Panc1 (cell line): ENCODE measurements at regions not wholly inside any gene's neighbourhood (a gene's known extent, or its start where the extent isn't known, plus 50 kb on each side); places are given as distances from the start of the nearest gene placed in this dataset.
A peak's percentile ranks its signal among the peaks of the same experiment; 100 is the strongest.

ENCODE experiments used
- ATAC-seq: fragments of 200-7000 bp; cut with Tn5 transposase; 2 replicates; pipeline ENCODE4 v1.9.1; 2020; ENCODE audit warnings: mild to moderate bottlenecking, moderate library complexity
- BruUV-seq: library from RNA; stranded (reverse); fragments of 400-500 nt; replicated peaks from 2 replicates; lab custom pipeline; 2021; lab: Mats Ljungman, UMichigan
- CTCF ChIA-PET: fragments of 300-600 bp; sonication (Branson Sonifier 250); formaldehyde crosslinking; loops from one replicate; lab custom pipeline; 2022; ENCODE audit warnings: antibody characterized with exemption; lab: Charles Lee
- POLR2A ChIA-PET: fragments of 300-600 bp; sonication (Branson Sonifier 250); formaldehyde crosslinking; loops from one replicate; lab custom pipeline; 2022; ENCODE audit warnings: antibody characterized with exemption; lab: Charles Lee
- DNase-seq: peaks from one replicate; pipeline ENCODE4 v3.0.0-alpha.2; 2010; ENCODE audit warnings: low read depth, low spot score
- H3K27ac ChIP-seq: 2 replicates; pipeline ENCODE4 v1.5.1; 2011; ENCODE audit warnings: mild to moderate bottlenecking, low read length, inconsistent platforms
- H3K27me3 ChIP-seq: fragments of 200-500 bp; sonication (Bioruptor generic); 2 replicates; pipeline ENCODE4 v1.6.0; 2014; ENCODE audit warnings: low read length, inconsistent platforms; ENCODE audit not compliant: control insufficient read depth, insufficient read depth
- H3K36me3 ChIP-seq: fragments of 200-500 bp; sonication (Bioruptor generic); 2 replicates; pipeline ENCODE4 v1.5.1; 2014; ENCODE audit warnings: inconsistent platforms, mild to moderate bottlenecking, low read length, moderate library complexity; ENCODE audit not compliant: control insufficient read depth, insufficient read depth
- H3K4me1 ChIP-seq: 2 replicates; pipeline ENCODE4 v1.5.1; 2011; ENCODE audit warnings: inconsistent platforms, mild to moderate bottlenecking, low read length, moderate library complexity; ENCODE audit not compliant: control insufficient read depth, insufficient read depth
- H3K4me3 ChIP-seq, 2 experiments: 2 replicates each; pipeline ENCODE4 v1.5.1; 2011 to 2012; ENCODE audit warnings: low read depth in 2 of 2, low read length in 2 of 2, mild to moderate bottlenecking in 2 of 2, inconsistent platforms in 1 of 2, moderate library complexity in 1 of 2
- H3K9me3 ChIP-seq: fragments of 200-500 bp; sonication (Bioruptor generic); 2 replicates; pipeline ENCODE4 v1.5.1; 2014; ENCODE audit warnings: low read depth, mild to moderate bottlenecking, inconsistent platforms, low read length, moderate library complexity; ENCODE audit not compliant: control insufficient read depth, insufficient read depth
- CTCF ChIP-seq: fragments of 450-650 bp; IDR thresholded peaks from 2 replicates; pipeline ENCODE4 v1.5.1; 2017; ENCODE audit warnings: mild to moderate bottlenecking
- POLR2AphosphoS5 ChIP-seq: IDR thresholded peaks from 2 replicates; pipeline ENCODE4 v1.6.1; 2012; ENCODE audit warnings: mild to moderate bottlenecking, low read depth, low read length, moderate library complexity
- SIN3A ChIP-seq: IDR thresholded peaks from 2 replicates; pipeline ENCODE4 v1.6.1; 2012; ENCODE audit warnings: low read depth, mild to moderate bottlenecking, low read length, moderate library complexity, borderline replicate concordance; ENCODE audit not compliant: insufficient read depth
- TCF7L2 ChIP-seq: IDR thresholded peaks from 2 replicates; pipeline ENCODE4 v1.6.1; 2011; ENCODE audit warnings: mild to moderate bottlenecking, low read depth, low read length, inconsistent platforms
- in situ Hi-C: cut with HindIII; loops from 2 replicates; pipeline ENCODE4 v1.10.0; 2016; ENCODE audit warnings: low sequenced_read_pairs, low pct_unique_long_range_greater_than_20kb
- intact Hi-C: fragments of 100-400 bp; cut with micrococcal nuclease; formaldehyde crosslinking; loops from one replicate; pipeline ENCODE4 v1.10.0; 2022; ENCODE audit not compliant: unreplicated experiment
- TF ChIP-seq, protein P1 (sequence below), 2 experiments: IDR thresholded peaks; 2 replicates each; pipeline ENCODE4 v1.6.1; 2011 to 2012; ENCODE audit warnings: low read depth in 2 of 2, control low read depth in 1 of 2, low read length in 1 of 2, mild to moderate bottlenecking in 1 of 2, moderate library complexity in 1 of 2; ENCODE audit not compliant: insufficient read depth in 1 of 2

GRCh38 chr4:30191902-30192301 lies 528.3 kb upstream of the PCDH7 start:
- no peaks in the 10 kb centered on the region for H3K9me3 ChIP-seq
- H3K27ac ChIP-seq, result no peak overlapping the region; the same call in 1 of the 2 replicates
- intact Hi-C loops, result no loop called here
- in situ Hi-C loops, result no loop called here
- no peaks in the 10 kb centered on the region for H3K36me3 ChIP-seq
- ATAC-seq (peak; percentile 76), DNase-seq (no peak)
- ChIA-PET POLR2A (no interaction called here), CTCF (no interaction called here)
- H3K4me3 ChIP-seq, result no peak overlapping the region
- TF ChIP-seq CTCF, result no peak
- no peak for TF ChIP-seq SIN3A
- TF ChIP-seq POLR2AphosphoS5, result peak; percentile 66; the same call in 1 of the 2 replicates
- TF ChIP-seq, protein P1, sequence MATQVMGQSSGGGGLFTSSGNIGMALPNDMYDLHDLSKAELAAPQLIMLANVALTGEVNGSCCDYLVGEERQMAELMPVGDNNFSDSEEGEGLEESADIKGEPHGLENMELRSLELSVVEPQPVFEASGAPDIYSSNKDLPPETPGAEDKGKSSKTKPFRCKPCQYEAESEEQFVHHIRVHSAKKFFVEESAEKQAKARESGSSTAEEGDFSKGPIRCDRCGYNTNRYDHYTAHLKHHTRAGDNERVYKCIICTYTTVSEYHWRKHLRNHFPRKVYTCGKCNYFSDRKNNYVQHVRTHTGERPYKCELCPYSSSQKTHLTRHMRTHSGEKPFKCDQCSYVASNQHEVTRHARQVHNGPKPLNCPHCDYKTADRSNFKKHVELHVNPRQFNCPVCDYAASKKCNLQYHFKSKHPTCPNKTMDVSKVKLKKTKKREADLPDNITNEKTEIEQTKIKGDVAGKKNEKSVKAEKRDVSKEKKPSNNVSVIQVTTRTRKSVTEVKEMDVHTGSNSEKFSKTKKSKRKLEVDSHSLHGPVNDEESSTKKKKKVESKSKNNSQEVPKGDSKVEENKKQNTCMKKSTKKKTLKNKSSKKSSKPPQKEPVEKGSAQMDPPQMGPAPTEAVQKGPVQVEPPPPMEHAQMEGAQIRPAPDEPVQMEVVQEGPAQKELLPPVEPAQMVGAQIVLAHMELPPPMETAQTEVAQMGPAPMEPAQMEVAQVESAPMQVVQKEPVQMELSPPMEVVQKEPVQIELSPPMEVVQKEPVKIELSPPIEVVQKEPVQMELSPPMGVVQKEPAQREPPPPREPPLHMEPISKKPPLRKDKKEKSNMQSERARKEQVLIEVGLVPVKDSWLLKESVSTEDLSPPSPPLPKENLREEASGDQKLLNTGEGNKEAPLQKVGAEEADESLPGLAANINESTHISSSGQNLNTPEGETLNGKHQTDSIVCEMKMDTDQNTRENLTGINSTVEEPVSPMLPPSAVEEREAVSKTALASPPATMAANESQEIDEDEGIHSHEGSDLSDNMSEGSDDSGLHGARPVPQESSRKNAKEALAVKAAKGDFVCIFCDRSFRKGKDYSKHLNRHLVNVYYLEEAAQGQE (IDR thresholded peaks at IDR 0.05; ENCODE audit: insufficient read depth in 1 of 2, low read depth in 2 of 2, low read length in 1 of 2), result no peak
- TF ChIP-seq TCF7L2, result peak; percentile 84
- peaks cover 9% of the 10 kb centered on the region; the same call in 1 of the 2 replicates for H3K4me1 ChIP-seq
- no TSS peak for BruUV-seq
- no peaks in the 10 kb centered on the region for H3K27me3 ChIP-seq

DNA sequence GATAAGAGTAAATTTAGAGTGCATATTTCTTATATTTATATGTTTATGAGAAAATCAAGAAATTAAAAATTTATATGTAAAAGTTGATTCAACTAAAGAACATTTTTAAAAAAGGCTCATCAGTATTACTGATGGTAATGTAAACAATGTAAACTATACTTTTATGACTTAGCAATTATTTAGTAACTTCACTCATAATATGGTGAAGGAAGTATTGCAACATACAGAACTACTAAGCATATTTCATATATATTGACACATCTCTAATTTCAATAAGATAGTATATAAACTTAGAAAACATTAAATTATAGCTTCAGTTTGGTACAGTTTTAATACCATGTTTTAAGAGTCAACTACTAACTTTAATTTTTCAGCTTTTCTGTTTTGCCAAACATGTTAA lies 512.8 kb upstream of the PCDH7 start:
- TF ChIP-seq, protein P1 (IDR thresholded peaks at IDR 0.05; ENCODE audit: insufficient read depth in 1 of 2, low read depth in 2 of 2, low read length in 1 of 2), result no peak
- TF ChIP-seq POLR2AphosphoS5 (no peak), TCF7L2 (no peak), SIN3A (no peak), CTCF (no peak)
- H3K4me3 ChIP-seq, result no peak overlapping the region
- peaks cover 15% of the 10 kb centered on the region; the same call in 1 of the 2 replicates for H3K9me3 ChIP-seq
- BruUV-seq, result no TSS peak
- no peaks in the 10 kb centered on the region for H3K36me3 ChIP-seq
- POLR2A ChIA-PET, result no interaction called here
- CTCF ChIA-PET, result no interaction called here
- ATAC-seq (no peak), DNase-seq (no peak)
- in situ Hi-C loops (no loop called here), intact Hi-C loops (no loop called here)
- H3K27me3 ChIP-seq, result no peaks in the 10 kb centered on the region
- no peak overlapping the region for H3K27ac ChIP-seq
- peaks cover 5% of the 10 kb centered on the region; the same call in 1 of the 2 replicates for H3K4me1 ChIP-seq
